GM19372 (cell line): ENCODE measurements at regions not wholly inside any gene's neighbourhood (a gene's known extent, or its start where the extent isn't known, plus 50 kb on each side); places are given as distances from the start of the nearest gene placed in this dataset.
"Not testable (repeated sequence)": the region's sequence is repeated elsewhere in the genome, so short reads cannot be mapped to it uniquely, and the experiment has no call there.

Source experiments
- ATAC-seq: cut with Tn5 transposase; IDR thresholded peaks from one replicate; pipeline ENCODE4 v1.9.1; 2021; ENCODE audit warnings: mild to moderate bottlenecking, low read depth, moderate library complexity; ENCODE audit not compliant: unreplicated experiment

DNA sequence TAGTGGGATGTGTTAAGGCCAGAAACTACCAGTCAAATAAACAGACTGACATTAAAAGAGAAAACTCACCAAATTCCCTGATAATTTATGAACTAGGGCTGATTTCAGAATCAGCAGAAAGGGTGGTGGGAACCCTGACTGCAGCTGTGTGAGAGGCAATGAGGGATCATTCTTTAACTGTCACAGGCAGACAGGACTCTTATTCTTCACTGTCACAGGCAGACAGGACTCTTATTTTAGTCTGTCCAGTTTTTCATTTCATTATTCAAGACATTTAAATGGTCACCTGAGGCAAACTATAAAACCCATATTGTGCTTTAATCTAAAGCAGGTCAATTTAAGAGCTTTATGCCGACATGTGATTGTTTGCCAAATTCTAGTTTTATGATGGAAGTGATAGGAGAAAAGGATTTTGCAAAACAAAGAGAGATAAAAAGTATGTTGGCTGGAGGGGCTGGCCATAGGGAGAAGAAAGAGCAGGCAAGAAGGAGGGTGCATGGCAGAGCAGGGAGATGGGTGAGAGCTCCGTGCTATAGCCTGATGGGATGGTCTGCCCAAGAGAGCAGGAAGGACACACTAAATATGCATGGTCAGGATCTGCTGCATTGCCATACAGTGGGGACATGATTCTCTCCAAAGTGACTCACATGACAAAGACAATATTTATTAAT, 366.8 kb downstream of the ANAPC1 start:
- ATAC-seq: not testable (repeated sequence)

DNA sequence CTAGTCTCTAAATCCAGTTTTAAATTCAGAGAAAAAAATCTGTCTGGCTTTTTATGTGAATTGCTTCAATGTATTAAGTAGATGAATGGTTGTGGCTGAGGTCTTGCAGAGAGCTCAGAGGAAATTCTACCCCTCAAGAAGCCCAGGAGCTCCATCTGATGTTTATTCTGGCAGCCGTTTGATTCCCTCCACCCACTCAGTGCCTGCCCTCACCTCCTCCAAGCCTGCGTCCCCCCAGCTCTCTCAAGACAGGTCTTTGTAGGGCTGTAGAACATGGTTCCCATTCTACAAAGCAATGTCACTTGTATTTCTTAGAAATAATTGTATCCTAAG, 366.3 kb downstream of the ANAPC1 start:
- ATAC-seq: not testable (repeated sequence)

DNA sequence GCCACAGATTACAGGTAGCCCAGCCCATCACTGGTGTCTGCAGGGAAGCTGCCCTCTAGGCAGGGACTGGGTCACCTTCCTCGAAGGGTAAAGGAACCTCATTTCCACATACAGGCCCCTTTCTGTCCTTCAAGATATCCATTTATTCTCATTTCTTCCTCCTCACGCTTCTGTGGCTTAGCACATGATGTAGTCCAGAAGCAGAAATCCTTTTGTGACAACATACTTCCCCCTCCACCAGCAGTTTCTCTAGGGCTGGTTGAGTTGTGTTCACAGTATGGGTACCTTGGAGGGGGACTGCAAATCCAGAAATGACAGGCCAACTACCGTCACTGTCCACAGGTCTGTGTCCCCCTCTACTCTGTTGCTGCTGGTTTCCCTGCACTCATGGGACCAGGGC, 364.9 kb downstream of the ANAPC1 start:
- ATAC-seq: no peak

DNA sequence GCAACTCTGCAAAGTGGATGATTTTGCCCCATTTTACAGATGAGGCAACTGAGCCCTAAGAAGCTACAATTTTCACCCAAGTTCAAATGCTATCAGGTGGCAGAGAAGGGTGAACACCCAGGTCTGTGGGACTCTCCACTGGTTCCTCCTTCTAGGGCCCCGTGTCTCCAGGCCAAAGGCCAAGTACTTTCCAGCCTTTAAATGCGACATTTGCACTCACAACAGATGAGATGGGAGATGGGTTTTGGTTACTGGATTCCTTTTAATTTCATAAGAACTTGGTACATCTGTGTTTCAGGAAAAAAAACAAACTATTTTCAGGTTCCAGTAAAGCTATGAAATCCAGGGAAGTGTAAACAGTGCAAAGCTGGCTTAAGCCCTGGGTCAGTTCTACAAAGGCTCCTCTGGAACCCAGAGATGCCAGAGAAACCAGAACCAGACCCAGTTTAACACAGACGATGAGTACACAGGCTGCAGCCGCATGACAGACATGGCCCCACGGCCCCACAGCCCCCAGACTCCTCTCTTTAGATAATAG, 361.7 kb downstream of the ANAPC1 start:
- ATAC-seq: no peak

DNA sequence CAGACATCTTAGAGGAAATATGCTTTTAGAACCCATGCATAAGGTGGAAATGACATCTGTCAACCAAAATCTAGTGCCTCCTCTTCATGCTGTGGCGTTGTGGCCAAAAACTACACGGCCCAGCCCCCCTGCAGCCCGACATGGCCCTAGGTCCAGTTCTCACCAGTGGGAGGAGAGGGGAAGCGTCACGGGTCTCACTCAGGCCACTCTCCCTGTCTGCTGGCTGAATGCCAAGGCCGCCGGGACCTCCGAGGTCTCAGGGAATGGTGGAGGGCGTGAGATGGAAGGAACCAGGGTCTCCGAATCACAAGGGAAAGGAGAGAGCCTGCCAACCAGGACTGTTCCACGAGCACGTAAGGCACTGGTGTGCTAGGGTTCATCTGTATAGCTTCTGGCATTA, 361.0 kb downstream of the ANAPC1 start:
- no peak for ATAC-seq

DNA sequence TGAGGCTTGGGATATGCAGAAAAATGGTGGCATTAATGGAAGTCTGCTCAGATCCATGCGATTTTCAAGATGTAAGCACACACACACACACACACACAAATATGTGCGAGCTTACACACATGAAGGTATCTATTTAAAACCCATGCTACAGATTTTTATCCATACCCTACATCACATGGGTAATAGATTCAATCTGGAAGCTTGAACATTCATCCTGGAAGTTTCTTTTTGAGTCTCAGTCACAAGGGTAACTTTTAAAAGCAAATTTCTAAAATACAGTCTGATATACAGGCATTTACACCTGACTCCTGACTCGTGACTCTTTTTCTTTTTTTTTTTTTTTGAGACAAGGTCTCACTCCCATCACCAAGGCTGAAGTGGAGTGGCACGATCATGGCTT, 359.0 kb downstream of the ANAPC1 start:
- not testable (repeated sequence) for ATAC-seq

DNA sequence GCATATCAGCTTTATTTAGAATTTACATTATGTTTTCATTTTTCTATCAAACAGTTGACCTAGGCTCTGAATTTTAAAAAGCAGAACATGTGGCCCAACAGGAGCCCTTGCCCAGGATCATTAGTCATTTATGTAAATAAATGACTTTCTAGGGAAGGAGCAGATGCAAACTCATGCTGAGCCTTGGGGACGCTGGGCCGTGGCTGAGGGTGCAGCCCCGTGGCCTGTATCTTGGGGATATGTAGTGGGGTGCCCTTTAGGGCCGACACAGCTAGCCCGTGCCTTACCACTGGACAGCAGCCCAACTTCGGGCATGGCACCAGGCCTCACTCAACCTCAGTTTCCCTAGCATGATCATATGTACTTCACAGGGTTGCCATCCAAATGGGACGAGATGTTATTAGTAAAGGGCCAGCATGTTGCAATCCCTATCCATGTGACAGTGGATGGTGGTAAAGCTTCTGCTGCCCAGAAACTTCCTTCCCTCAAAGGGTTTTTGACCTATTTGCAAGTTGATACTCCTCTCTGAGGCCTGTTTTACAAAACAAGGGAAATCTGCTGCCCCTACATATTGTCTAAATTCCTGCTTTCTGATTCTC, 357.9 kb downstream of the ANAPC1 start:
- not testable (repeated sequence) for ATAC-seq

DNA sequence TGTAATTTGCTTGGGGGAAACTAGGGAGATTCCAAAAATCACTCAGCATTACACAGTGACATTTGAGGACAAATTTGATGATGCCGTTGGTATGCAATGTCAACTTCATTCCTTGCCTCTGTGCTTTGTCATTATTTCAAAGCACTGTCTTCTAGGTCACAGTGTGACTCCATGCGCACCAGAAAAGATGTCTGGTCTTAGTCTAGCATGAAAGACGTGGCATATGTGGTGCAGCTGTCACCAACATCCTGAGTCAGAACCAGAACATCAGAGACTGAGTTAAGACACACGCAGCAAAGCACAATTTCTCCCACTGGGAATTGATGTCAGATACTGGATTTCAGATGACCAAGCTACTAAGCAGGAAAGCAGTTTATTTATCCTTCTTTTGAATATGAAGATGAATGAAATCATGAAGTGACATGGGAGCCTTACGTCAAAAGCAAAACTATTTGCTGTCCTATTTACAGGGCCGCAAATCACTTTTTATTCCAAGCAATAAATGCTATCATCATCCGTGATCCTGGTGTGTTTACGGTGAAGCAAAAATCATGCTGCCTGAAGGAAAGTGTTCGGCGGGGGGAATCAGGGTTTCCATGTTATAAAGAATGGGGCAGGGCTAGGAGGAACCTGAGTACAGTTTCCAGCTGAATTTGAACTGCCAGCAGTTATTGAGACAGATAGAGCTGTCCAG, 356.1 kb downstream of the ANAPC1 start:
- not testable (repeated sequence) for ATAC-seq

DNA sequence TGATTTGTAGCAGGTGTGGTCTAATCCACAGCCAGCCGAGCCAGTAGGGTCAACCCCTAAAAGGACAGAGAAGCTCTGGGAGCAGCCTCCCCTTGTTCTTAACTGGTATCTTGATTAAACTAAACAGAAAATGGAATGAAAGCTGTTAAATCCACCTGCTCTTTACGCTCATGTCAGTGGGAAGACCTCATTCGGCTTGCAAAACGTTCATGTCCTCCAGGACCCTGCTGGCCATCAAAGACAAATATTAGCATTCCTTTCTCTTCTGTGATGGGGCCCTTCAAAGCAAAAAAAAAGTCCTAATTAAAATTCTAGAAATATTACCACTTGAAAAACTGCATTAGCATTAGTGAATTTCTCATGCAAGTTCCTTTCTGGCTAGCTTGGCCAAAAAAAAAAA, 355.0 kb downstream of the ANAPC1 start:
- not testable (repeated sequence) for ATAC-seq

DNA sequence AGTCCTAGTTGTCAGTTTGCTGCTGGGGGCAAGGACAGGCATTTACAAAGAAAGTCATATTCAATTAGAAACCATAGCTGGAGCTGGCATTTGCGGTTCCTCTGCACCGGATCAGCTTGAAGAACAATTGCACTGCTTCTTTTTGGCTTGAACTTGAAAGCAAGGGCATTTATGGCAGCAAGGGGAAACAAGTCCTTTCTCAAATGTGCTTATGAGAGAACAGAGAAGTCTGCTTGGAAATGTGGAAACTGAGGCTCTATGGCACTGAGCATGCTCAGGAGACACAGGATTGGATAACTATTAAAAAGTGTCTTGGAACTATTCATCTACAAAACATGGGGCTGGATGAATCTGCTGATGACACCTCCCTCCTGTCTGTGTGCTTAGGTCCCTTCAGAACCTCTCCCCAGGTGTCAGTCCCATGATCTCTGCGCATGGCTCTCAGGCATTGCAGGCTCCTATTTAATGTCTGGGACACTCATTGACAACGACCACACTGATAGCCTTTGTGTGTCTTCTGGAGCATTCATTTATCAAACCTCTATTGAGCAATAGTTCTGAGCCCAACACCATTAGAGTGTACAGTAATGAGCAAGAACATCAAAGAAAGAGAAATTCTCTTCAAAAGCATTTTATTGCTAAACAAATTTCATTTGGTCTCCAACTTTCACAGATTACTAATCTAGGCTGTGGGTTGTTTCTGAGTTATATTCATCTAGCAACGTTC, 353.6 kb downstream of the ANAPC1 start:
- ATAC-seq: not testable (repeated sequence)

DNA sequence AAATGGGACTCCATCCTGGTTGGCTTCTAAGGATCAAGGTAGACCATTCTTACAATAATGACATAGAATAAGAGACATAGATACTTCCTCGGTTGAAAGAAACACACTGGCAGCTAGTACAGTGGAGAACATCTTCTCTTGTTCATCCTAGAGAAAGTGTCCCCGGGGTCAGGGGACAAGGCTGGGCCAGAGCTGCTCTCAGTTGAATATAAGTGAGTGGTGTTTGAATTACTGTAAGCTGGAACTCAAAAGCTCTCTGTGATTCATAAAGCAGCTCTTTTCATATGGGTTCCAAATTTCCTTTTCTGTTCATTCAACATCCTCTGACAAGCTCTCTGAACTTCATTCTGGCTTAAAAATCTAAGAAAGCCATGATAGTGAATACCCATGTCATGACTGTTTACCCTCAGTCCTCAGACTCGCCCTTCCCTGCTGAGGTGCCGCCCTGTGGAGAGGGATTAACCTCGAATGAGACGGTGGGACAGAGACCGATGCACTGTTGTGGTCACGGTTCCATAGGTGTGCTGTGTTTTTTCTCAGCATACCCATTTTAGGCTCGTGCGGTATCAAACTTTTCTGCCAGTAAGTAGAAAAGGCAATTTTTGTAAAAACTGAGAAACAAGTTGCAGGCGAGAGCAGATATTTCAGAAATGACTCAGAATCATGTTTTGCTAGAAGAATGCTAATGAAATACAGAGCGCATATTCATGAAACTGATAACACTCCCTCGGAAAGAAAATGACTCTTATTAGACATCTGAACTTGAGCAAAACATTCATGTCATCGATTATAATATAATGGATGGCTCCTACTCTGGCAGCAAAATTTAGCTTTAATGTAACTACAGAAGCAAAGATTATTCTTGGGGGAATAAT, 351.1 kb downstream of the ANAPC1 start:
- ATAC-seq: not testable (repeated sequence)

DNA sequence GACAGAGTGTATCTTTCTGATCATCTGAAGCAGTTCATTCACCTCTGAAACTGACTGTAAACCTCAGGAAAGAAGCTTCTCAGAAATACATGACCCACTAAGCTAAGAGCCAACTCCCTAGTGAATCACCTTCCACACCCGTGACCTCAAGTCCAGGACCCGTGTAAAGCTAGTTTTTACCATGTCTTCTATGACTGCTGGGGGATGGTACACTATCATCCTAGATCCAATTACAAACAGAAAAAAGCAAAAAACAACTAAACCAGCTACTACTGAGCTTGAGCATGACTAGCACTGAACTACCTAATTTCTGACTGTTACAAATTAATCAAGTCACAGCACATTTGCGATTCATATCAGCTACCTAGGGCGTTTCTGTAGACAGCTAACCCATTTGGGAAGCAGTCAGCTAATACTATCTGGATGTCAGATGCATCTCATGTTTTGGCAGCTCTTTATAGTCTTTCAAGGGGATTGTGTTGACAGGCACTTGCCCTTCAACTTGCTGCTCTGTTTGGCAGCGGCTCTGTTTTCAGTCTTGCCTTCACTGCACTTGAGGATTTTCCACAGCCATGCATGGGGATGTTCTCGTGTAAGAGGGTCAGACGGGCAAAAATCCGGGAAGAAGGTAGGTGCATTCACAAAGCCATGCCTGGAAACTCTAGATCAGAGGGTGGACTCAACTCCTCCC, 350.3 kb downstream of the ANAPC1 start:
- ATAC-seq: not testable (repeated sequence)

DNA sequence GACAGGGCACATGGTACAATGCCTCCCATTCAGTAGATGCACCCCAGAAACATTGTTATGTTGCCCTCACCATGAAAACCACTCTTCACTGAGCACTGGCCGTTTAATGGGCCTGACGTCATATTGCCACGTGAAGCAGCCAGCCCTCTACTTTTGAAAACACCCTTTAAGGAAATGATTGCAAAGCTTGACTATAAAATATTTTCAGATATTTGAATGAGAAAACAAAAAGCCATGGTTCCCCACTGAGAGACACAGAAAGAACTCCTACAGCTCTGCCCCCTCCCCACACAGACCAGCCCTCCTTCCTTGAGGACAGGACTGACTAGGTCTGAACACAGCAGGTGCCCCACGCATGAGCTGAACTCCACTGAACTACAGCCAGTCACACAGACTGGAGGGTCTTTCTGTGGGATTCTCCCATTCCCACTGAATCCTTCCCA, 349.1 kb downstream of the ANAPC1 start:
- no peak for ATAC-seq

DNA sequence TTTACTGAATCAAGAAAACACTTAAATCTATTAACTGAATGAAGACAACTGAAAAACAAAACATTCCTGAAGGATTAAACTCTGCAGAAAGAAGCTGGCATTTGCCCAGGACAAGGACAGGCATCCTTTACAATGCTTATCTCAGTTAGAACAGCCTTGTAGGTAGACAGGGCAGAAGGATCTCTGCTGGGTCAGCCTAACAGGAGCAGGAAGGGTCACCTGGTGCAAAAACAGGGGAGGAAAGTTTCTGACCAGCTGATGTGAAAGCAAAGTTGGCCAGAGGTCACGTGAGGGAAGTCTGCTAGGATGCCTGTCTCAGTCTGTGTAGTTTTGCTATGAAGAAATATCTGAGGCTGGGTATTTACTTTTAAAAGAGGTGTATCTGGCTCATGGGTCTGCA, 348.6 kb downstream of the ANAPC1 start:
- no peak for ATAC-seq

DNA sequence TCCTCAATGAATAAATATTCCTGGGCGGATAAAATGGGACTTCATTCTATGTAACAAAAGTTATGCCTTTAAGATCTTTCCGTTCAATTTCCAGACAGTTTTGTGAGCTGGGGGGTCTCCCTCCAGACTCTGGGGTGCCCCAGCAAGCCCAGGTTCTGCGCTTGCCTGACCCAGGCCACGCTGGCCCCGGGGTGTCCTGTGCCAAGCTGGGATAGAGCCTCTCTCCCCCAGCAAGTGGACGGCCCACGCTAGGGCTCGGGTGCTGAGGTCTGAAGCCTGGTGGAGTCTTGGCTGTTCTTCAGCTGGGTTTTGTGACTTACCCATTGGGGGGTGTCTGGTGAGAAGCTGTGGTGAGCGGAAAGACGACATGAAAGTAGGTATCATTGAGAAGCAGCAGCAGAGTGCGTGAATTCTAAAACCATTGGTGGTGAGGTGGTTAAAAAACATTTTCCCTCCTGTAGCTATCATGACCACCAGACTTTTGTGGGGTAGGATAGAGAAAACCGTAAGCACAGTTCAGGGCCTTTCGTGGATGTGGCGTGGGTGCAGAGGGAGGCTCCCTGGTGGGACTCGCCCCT, 346.8 kb downstream of the ANAPC1 start:
- ATAC-seq: no peak

DNA sequence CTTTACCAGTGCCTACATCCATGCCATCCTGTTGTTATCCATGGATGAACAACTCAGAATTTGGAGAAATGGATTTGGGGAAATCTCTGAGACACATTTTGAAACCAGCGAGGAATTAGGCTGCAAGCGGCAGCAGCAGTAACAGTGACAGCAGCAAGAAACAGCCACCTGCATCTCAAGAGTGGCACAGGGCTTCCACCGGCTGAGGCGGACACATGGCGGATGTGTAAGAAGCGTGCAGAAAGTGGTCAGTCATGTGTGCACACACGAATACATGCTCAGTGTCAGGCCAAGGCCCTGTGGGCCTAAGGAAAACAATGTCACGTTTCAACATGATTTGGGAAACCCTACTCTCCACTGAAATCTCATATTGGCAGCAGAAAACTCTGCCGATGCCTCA, 344.0 kb downstream of the ANAPC1 start:
- ATAC-seq: not testable (repeated sequence)

DNA sequence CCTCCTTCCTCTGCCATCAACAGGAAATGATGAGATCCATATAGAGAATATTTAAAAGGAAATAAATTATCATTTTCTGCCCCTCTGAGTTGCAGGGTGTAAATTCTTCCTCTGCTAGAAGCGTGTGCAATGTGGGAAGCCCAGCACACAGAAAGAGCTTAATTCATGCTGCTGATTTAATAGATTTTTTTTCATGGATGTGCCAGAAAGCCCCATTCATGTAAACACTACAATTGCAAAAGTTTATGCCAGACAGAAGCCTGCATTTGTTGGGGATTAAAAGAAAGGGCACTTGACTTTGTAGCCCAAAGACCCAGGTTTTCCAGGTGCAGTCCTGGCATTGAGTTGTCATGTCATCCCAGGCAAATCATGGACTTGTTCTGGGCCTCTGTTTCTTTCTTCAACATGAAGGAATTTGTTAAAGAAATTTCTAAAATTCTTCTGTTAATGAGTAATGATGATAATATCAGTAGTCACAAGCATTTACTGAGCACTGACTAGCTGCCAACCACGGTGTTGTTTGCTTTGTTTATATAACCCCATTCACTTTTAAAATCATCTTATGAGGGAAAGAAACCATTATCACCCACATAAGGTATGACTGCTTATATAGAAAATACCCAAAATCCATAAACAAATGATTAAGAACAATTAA, 341.7 kb downstream of the ANAPC1 start:
- ATAC-seq: not testable (repeated sequence)

DNA sequence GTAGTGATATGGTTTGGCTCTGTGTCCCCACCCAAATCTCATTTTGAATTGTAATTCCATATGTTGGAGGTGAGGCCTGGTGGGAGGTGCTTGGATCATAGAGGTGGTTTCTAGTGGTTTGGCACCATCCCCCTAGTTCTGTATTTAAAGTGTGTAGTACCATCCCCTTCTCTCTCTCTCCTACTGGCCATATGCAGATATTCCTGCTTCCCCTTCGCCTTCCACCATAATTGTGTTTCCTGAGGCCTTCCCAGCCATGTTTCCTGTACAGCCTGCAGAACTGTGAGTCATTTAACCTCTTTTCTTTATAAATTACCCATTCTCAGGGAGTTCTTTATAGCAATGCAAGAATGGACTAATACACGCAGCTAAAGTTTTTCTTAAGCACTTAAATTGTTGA, 340.0 kb downstream of the ANAPC1 start:
- not testable (repeated sequence) for ATAC-seq
